IPS-20b (cell line): ENCODE measurements at regions not wholly inside any gene's neighbourhood (a gene's known extent, or its start where the extent isn't known, plus 50 kb on each side); places are given as distances from the start of the nearest gene placed in this dataset.
"Not testable (repeated sequence)": the region's sequence is repeated elsewhere in the genome, so short reads cannot be mapped to it uniquely, and the experiment has no call there.

ENCODE experiments used
- H3K27ac ChIP-seq: one replicate; pipeline ENCODE4 v1.5.1; 2013; ENCODE audit warnings: low read length
- H3K27me3 ChIP-seq: 2 replicates; pipeline ENCODE4 v1.6.1; 2013; ENCODE audit warnings: mild to moderate bottlenecking, low read length, inconsistent platforms; ENCODE audit not compliant: insufficient read depth
- H3K36me3 ChIP-seq: 2 replicates; pipeline ENCODE4 v1.6.1; 2013; ENCODE audit warnings: low read depth, mild to moderate bottlenecking, inconsistent platforms, low read length, moderate library complexity; ENCODE audit not compliant: insufficient read depth
- H3K4me1 ChIP-seq: 2 replicates; pipeline ENCODE4 v1.6.1; 2013; ENCODE audit warnings: mild to moderate bottlenecking, control low read depth, inconsistent platforms, low read length, moderate library complexity; ENCODE audit not compliant: insufficient read depth
- H3K4me3 ChIP-seq: 2 replicates; pipeline ENCODE4 v1.5.1; 2013; ENCODE audit warnings: mild to moderate bottlenecking, low read length, inconsistent platforms
- H3K9ac ChIP-seq: 2 replicates; pipeline ENCODE4 v1.6.1; 2013; ENCODE audit warnings: low read depth, mild to moderate bottlenecking, inconsistent platforms, low read length, moderate library complexity
- H3K9me3 ChIP-seq: 2 replicates; pipeline ENCODE4 v1.6.1; 2013; ENCODE audit warnings: mild to moderate bottlenecking, low read depth, low read length, inconsistent platforms; ENCODE audit not compliant: insufficient read depth

GRCh38 chr2:87327648-87328371, 306.2 kb upstream of the PLGLB1 start:
- H3K27ac ChIP-seq, H3K4me1 ChIP-seq, H3K9me3 ChIP-seq, H3K27me3 ChIP-seq, H3K4me3 ChIP-seq, H3K36me3 ChIP-seq, H3K9ac ChIP-seq: not testable (repeated sequence)

- H3K27ac ChIP-seq, H3K27me3 ChIP-seq, H3K4me1 ChIP-seq, H3K9me3 ChIP-seq, H3K4me3 ChIP-seq, H3K9ac ChIP-seq, H3K36me3 ChIP-seq: not testable (repeated sequence)
Measured at GRCh38 chr2:87329529-87329928, 307.9 kb upstream of the PLGLB1 start.

- not testable (repeated sequence) for H3K27ac ChIP-seq, H3K4me3 ChIP-seq, H3K4me1 ChIP-seq, H3K9ac ChIP-seq, H3K9me3 ChIP-seq, H3K36me3 ChIP-seq, H3K27me3 ChIP-seq
Measured at GRCh38 chr2:87330486-87330885, 308.8 kb upstream of the PLGLB1 start.

GRCh38 chr2:87331940-87332583, 310.4 kb upstream of the PLGLB1 start:
- not testable (repeated sequence) for H3K27ac ChIP-seq, H3K27me3 ChIP-seq, H3K9ac ChIP-seq, H3K4me3 ChIP-seq, H3K9me3 ChIP-seq, H3K4me1 ChIP-seq, H3K36me3 ChIP-seq

- H3K9ac ChIP-seq, H3K36me3 ChIP-seq, H3K4me3 ChIP-seq, H3K27ac ChIP-seq, H3K9me3 ChIP-seq, H3K27me3 ChIP-seq, H3K4me1 ChIP-seq: not testable (repeated sequence)
Measured at GRCh38 chr2:87334888-87335287, 313.2 kb upstream of the PLGLB1 start.

GRCh38 chr2:87338998-87339397, 317.4 kb upstream of the PLGLB1 start:
- not testable (repeated sequence) for H3K4me1 ChIP-seq, H3K9me3 ChIP-seq, H3K36me3 ChIP-seq, H3K27ac ChIP-seq, H3K27me3 ChIP-seq, H3K9ac ChIP-seq, H3K4me3 ChIP-seq

- not testable (repeated sequence) for H3K9ac ChIP-seq, H3K4me1 ChIP-seq, H3K4me3 ChIP-seq, H3K27me3 ChIP-seq, H3K9me3 ChIP-seq, H3K27ac ChIP-seq, H3K36me3 ChIP-seq
Measured at GRCh38 chr2:87341601-87342014, 320.0 kb upstream of the PLGLB1 start.

- not testable (repeated sequence) for H3K9me3 ChIP-seq, H3K4me3 ChIP-seq, H3K36me3 ChIP-seq, H3K4me1 ChIP-seq, H3K9ac ChIP-seq, H3K27ac ChIP-seq, H3K27me3 ChIP-seq
Measured at GRCh38 chr2:87342175-87342574, 320.5 kb upstream of the PLGLB1 start.

GRCh38 chr2:87343347-87343746, 321.7 kb upstream of the PLGLB1 start:
- H3K9ac ChIP-seq, H3K4me1 ChIP-seq, H3K4me3 ChIP-seq, H3K9me3 ChIP-seq, H3K36me3 ChIP-seq, H3K27ac ChIP-seq, H3K27me3 ChIP-seq: not testable (repeated sequence)

GRCh38 chr2:87345283-87345682, 323.6 kb upstream of the PLGLB1 start:
- H3K36me3 ChIP-seq, H3K27ac ChIP-seq, H3K27me3 ChIP-seq, H3K9me3 ChIP-seq, H3K4me1 ChIP-seq, H3K9ac ChIP-seq, H3K4me3 ChIP-seq: not testable (repeated sequence)

GRCh38 chr2:87348556-87348955, 326.9 kb upstream of the PLGLB1 start:
- H3K36me3 ChIP-seq, H3K27ac ChIP-seq, H3K4me1 ChIP-seq, H3K9ac ChIP-seq, H3K4me3 ChIP-seq, H3K9me3 ChIP-seq, H3K27me3 ChIP-seq: not testable (repeated sequence)

GRCh38 chr2:87349006-87349405, 327.4 kb upstream of the PLGLB1 start:
- H3K27ac ChIP-seq, H3K9me3 ChIP-seq, H3K4me1 ChIP-seq, H3K27me3 ChIP-seq, H3K9ac ChIP-seq, H3K4me3 ChIP-seq, H3K36me3 ChIP-seq: not testable (repeated sequence)
